ENCODE measurements at regions not wholly inside any gene's neighbourhood (a gene's known extent, or its start where the extent isn't known, plus 50 kb on each side); places are given as distances from the start of the nearest gene placed in this dataset.

GRCh38 chr11:28739489-28740280 lies 631.5 kb downstream of the METTL15 start:
- no peak for TF ChIP-seq CTCF (IDR thresholded peaks at IDR 0.05; ENCODE audit: insufficient read depth, low read length, poor library complexity, severe bottlenecking)
- no peak for TF ChIP-seq EZH2phosphoT487 (conservative IDR thresholded peaks at IDR 0.05; ENCODE audit: low read length)

Measured in SU-DHL-6 (cell line).